ENCODE measurements at regions not wholly inside any gene's neighbourhood (a gene's known extent, or its start where the extent isn't known, plus 50 kb on each side); places are given as distances from the start of the nearest gene placed in this dataset.

DNA sequence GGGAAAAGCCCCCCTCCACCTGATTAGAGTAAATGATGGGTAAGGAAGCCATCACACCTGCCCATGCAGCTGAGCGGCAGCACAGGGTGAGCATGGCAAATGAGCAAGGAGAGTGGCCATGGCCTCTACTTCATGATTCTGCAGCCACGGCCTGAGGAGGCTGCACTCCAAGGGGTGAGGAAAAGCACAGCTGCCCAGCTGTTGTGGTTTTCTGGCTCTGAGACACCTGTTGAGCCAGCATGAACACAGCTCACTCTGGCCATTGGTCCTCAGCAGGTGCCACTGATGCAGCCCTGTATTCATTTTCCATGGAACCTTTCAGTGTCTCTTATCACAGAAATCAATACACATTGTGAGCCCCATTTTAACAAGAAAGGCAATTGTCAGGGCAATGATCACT, 707.2 kb downstream of the AACS start:
- TF ChIP-seq, protein P1, sequence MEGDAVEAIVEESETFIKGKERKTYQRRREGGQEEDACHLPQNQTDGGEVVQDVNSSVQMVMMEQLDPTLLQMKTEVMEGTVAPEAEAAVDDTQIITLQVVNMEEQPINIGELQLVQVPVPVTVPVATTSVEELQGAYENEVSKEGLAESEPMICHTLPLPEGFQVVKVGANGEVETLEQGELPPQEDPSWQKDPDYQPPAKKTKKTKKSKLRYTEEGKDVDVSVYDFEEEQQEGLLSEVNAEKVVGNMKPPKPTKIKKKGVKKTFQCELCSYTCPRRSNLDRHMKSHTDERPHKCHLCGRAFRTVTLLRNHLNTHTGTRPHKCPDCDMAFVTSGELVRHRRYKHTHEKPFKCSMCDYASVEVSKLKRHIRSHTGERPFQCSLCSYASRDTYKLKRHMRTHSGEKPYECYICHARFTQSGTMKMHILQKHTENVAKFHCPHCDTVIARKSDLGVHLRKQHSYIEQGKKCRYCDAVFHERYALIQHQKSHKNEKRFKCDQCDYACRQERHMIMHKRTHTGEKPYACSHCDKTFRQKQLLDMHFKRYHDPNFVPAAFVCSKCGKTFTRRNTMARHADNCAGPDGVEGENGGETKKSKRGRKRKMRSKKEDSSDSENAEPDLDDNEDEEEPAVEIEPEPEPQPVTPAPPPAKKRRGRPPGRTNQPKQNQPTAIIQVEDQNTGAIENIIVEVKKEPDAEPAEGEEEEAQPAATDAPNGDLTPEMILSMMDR (conservative IDR thresholded peaks at IDR 0.05; ENCODE audit: low read depth in 2 of 2), result no peak
- TF ChIP-seq EZH2 (IDR thresholded peaks at IDR 0.05; ENCODE audit: low read depth, unreplicated experiment) (no peak), JUNB (IDR thresholded peaks at IDR 0.05; ENCODE audit: unreplicated experiment) (no peak), POLR2AphosphoS5 (IDR thresholded peaks at IDR 0.05; ENCODE audit: low read depth) (no peak), EZH2phosphoT487 (IDR thresholded peaks at IDR 0.05; ENCODE audit: unreplicated experiment) (no peak), ZNF114 (CRISPR knock-in tag; IDR thresholded peaks at IDR 0.05) (no peak), CREB1 (CRISPR knock-in tag; IDR thresholded peaks at IDR 0.05; ENCODE audit: low read depth) (no peak), NANOG (IDR thresholded peaks at IDR 0.05; ENCODE audit: borderline replicate concordance) (no peak), ZNF331 (CRISPR knock-in tag; IDR thresholded peaks at IDR 0.05; ENCODE audit: low read depth) (no peak), STAT1 (IDR thresholded peaks at IDR 0.05; ENCODE audit: unreplicated experiment) (no peak)
- TF ChIP-seq, protein P2, sequence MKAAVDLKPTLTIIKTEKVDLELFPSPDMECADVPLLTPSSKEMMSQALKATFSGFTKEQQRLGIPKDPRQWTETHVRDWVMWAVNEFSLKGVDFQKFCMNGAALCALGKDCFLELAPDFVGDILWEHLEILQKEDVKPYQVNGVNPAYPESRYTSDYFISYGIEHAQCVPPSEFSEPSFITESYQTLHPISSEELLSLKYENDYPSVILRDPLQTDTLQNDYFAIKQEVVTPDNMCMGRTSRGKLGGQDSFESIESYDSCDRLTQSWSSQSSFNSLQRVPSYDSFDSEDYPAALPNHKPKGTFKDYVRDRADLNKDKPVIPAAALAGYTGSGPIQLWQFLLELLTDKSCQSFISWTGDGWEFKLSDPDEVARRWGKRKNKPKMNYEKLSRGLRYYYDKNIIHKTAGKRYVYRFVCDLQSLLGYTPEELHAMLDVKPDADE (IDR thresholded peaks at IDR 0.05), result no peak
- TF ChIP-seq, protein P3, sequence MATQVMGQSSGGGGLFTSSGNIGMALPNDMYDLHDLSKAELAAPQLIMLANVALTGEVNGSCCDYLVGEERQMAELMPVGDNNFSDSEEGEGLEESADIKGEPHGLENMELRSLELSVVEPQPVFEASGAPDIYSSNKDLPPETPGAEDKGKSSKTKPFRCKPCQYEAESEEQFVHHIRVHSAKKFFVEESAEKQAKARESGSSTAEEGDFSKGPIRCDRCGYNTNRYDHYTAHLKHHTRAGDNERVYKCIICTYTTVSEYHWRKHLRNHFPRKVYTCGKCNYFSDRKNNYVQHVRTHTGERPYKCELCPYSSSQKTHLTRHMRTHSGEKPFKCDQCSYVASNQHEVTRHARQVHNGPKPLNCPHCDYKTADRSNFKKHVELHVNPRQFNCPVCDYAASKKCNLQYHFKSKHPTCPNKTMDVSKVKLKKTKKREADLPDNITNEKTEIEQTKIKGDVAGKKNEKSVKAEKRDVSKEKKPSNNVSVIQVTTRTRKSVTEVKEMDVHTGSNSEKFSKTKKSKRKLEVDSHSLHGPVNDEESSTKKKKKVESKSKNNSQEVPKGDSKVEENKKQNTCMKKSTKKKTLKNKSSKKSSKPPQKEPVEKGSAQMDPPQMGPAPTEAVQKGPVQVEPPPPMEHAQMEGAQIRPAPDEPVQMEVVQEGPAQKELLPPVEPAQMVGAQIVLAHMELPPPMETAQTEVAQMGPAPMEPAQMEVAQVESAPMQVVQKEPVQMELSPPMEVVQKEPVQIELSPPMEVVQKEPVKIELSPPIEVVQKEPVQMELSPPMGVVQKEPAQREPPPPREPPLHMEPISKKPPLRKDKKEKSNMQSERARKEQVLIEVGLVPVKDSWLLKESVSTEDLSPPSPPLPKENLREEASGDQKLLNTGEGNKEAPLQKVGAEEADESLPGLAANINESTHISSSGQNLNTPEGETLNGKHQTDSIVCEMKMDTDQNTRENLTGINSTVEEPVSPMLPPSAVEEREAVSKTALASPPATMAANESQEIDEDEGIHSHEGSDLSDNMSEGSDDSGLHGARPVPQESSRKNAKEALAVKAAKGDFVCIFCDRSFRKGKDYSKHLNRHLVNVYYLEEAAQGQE (IDR thresholded peaks at IDR 0.05; ENCODE audit: unreplicated experiment), result no peak
- TF ChIP-seq, protein P4, sequence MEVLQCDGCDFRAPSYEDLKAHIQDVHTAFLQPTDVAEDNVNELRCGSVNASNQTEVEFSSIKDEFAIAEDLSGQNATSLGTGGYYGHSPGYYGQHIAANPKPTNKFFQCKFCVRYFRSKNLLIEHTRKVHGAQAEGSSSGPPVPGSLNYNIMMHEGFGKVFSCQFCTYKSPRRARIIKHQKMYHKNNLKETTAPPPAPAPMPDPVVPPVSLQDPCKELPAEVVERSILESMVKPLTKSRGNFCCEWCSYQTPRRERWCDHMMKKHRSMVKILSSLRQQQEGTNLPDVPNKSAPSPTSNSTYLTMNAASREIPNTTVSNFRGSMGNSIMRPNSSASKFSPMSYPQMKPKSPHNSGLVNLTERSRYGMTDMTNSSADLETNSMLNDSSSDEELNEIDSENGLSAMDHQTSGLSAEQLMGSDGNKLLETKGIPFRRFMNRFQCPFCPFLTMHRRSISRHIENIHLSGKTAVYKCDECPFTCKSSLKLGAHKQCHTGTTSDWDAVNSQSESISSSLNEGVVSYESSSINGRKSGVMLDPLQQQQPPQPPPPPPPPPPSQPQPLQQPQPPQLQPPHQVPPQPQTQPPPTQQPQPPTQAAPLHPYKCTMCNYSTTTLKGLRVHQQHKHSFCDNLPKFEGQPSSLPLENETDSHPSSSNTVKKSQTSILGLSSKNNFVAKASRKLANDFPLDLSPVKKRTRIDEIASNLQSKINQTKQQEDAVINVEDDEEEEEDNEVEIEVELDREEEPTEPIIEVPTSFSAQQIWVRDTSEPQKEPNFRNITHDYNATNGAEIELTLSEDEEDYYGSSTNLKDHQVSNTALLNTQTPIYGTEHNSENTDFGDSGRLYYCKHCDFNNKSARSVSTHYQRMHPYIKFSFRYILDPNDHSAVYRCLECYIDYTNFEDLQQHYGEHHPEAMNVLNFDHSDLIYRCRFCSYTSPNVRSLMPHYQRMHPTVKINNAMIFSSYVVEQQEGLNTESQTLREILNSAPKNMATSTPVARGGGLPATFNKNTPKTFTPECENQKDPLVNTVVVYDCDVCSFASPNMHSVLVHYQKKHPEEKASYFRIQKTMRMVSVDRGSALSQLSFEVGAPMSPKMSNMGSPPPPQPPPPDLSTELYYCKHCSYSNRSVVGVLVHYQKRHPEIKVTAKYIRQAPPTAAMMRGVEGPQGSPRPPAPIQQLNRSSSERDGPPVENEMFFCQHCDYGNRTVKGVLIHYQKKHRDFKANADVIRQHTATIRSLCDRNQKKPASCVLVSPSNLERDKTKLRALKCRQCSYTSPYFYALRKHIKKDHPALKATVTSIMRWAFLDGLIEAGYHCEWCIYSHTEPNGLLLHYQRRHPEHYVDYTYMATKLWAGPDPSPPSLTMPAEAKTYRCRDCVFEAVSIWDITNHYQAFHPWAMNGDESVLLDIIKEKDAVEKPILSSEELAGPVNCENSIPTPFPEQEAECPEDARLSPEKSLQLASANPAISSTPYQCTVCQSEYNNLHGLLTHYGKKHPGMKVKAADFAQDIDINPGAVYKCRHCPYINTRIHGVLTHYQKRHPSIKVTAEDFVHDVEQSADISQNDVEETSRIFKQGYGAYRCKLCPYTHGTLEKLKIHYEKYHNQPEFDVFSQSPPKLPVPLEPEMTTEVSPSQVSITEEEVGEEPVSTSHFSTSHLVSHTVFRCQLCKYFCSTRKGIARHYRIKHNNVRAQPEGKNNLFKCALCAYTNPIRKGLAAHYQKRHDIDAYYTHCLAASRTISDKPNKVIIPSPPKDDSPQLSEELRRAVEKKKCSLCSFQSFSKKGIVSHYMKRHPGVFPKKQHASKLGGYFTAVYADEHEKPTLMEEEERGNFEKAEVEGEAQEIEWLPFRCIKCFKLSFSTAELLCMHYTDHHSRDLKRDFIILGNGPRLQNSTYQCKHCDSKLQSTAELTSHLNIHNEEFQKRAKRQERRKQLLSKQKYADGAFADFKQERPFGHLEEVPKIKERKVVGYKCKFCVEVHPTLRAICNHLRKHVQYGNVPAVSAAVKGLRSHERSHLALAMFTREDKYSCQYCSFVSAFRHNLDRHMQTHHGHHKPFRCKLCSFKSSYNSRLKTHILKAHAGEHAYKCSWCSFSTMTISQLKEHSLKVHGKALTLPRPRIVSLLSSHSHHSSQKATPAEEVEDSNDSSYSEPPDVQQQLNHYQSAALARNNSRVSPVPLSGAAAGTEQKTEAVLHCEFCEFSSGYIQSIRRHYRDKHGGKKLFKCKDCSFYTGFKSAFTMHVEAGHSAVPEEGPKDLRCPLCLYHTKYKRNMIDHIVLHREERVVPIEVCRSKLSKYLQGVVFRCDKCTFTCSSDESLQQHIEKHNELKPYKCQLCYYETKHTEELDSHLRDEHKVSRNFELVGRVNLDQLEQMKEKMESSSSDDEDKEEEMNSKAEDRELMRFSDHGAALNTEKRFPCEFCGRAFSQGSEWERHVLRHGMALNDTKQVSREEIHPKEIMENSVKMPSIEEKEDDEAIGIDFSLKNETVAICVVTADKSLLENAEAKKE (CRISPR knock-in tag; IDR thresholded peaks at IDR 0.05), result no peak
